Adrenal gland (tissue), 9 donors: ENCODE measurements at regions not wholly inside any gene's neighbourhood (a gene's known extent, or its start where the extent isn't known, plus 50 kb on each side); places are given as distances from the start of the nearest gene placed in this dataset.

Experiments used
- DNase-seq, 7 donors: peaks; one replicate each; pipeline ENCODE4 v3.0.0-alpha.2; 2019 to 2020
- H3K27ac ChIP-seq, 5 donors: fragments of 200-600 bp; sonication (generic) in 4 of 5; 1 replicate in 3 of 5; 2 replicates in 2 of 5; pipeline versions ENCODE4 v1.5.1 to v1.8.0; 2016 to 2020; ENCODE audit warnings: mild to moderate bottlenecking in 1 of 5
- H3K27me3 ChIP-seq: fragments of 200-600 bp; 2 replicates; pipeline ENCODE4 v1.8.0; 2021
- H3K36me3 ChIP-seq, 2 donors: fragments of 200-600 bp; replicated peaks in 1 of 2; 1 replicate in 1 of 2; 2 replicates in 1 of 2; pipeline versions ENCODE4 v1.5.1 to v1.8.0; 2018 to 2022
- H3K4me1 ChIP-seq, 2 donors: fragments of 200-600 bp; replicated peaks in 1 of 2; 1 replicate in 1 of 2; 2 replicates in 1 of 2; pipeline versions ENCODE4 v1.5.1 to v1.8.0; 2018 to 2021
- H3K4me3 ChIP-seq, 4 donors: fragments of 200-600 bp; sonication (generic) in 3 of 4; one replicate each; pipeline ENCODE4 v1.5.1; 2016 to 2018
- H3K9me3 ChIP-seq, 3 donors: fragments of 200-600 bp; sonication (generic) in 1 of 3; replicated peaks in 1 of 3; 1 replicate in 2 of 3; 2 replicates in 1 of 3; pipeline versions ENCODE4 v1.5.1 to v1.8.0; 2016 to 2021
- CTCF ChIP-seq, 6 experiments: fragments of 450-650 bp in 4 of 6; fragments of 200-600 bp in 2 of 6; sonication (generic) in 1 of 6; IDR thresholded peaks; 1 replicate in 5 of 6; 2 replicates in 1 of 6; pipeline versions ENCODE4 v1.5.1 to v1.8.0; 2016 to 2021; ENCODE audit warnings: antibody characterized with exemption in 6 of 6, mild to moderate bottlenecking in 2 of 6, moderate library complexity in 1 of 6
- POLR2A ChIP-seq, 2 donors: fragments of 450-650 bp; IDR thresholded peaks; one replicate each; pipeline ENCODE4 v1.6.1; 2017; ENCODE audit warnings: antibody characterized with exemption in 2 of 2, mild to moderate bottlenecking in 2 of 2, moderate library complexity in 1 of 2
- WGBS, 4 donors: extraction: QIAGEN DNeasy Blood & Tissue Kit in 2 of 4; methylation state at CpG; one replicate each; pipeline versions ENCODE4 v1.1.5 to v1.1.7; 2013 to 2017; 5-methylcytosine and 5-hydroxymethylcytosine counted together
- intact Hi-C, 2 donors: fragments of 100-400 bp; cut with DNase I; formaldehyde crosslinking; loops; one replicate each; pipeline versions ENCODE4 v1.14.1 to v1.15.0; 2022 to 2023
- donor health status: healthy with polysubstance abuse.
- donor health status: Bipolar disorder and iron deficiency.
- donor health status: DM: yes; HTN: yes; CAD: no.
- donor health status: DM: no; HTN: no; CAD: no.
- donor health status: DM: no; HTN: no; CAD: no.

GRCh38 chr21:22609802-22610201, 1611.6 kb downstream of the NCAM2 start:
- DNase-seq = no peak
- intact Hi-C loops = no loop called here
- H3K27ac ChIP-seq = no peak overlapping the region
- H3K4me3 ChIP-seq = no peak overlapping the region
- H3K27me3 ChIP-seq = no peaks in the 10 kb centered on the region
- 79 to 87% (median 83%) methylated on average over 3 of the region's 3 CpGs for WGBS, 4 donors
- no peak for TF ChIP-seq POLR2A (IDR thresholded peaks at IDR 0.05)
- TF ChIP-seq CTCF (IDR thresholded peaks at IDR 0.05) = no peak
- H3K4me1 ChIP-seq = no peaks in the 10 kb centered on the region
- no peaks in the 10 kb centered on the region for H3K9me3 ChIP-seq
- no peaks in the 10 kb centered on the region for H3K36me3 ChIP-seq

GRCh38 chr21:22627911-22628310, 1629.7 kb downstream of the NCAM2 start:
- H3K4me1 ChIP-seq = no peaks in the 10 kb centered on the region
- WGBS, 4 donors = 86 to 98% (median 90%) methylated on average over 1 of the region's 1 CpG

GRCh38 chr21:22630953-22631465, 1632.8 kb downstream of the NCAM2 start:
- H3K36me3 ChIP-seq = no peaks in the 10 kb centered on the region
- WGBS, 4 donors = 67 to 85% (median 76%) methylated on average over 3 of the region's 3 CpGs
- H3K4me1 ChIP-seq = no peaks in the 10 kb centered on the region
- H3K9me3 ChIP-seq = no peaks in the 10 kb centered on the region
- TF ChIP-seq CTCF (IDR thresholded peaks at IDR 0.05) (no peak), POLR2A (IDR thresholded peaks at IDR 0.05) (no peak)
- H3K4me3 ChIP-seq = no peak overlapping the region
- no peaks in the 10 kb centered on the region for H3K27me3 ChIP-seq
- no peak for DNase-seq
- no peak overlapping the region for H3K27ac ChIP-seq
- intact Hi-C loops = no loop called here

More at GRCh38 chr21:22627911-22628310, 1629.7 kb downstream of the NCAM2 start:
- TF ChIP-seq POLR2A (IDR thresholded peaks at IDR 0.05) (no peak), CTCF (IDR thresholded peaks at IDR 0.05) (no peak)
- H3K36me3 ChIP-seq = no peaks in the 10 kb centered on the region
- no peaks in the 10 kb centered on the region for H3K27me3 ChIP-seq
- H3K4me3 ChIP-seq = no peak overlapping the region
- DNase-seq = no peak
- no peak overlapping the region for H3K27ac ChIP-seq
- intact Hi-C loops = no loop called here
- no peaks in the 10 kb centered on the region for H3K9me3 ChIP-seq

- 35 to 54% (median 50%) methylated on average over 1 of the region's 1 CpG for WGBS, 4 donors
- H3K9me3 ChIP-seq = no peaks in the 10 kb centered on the region
- no peak overlapping the region for H3K4me3 ChIP-seq
- no peak overlapping the region for H3K27ac ChIP-seq
- intact Hi-C loops = no loop called here
- H3K27me3 ChIP-seq = no peaks in the 10 kb centered on the region
- no peak for DNase-seq
- TF ChIP-seq CTCF (IDR thresholded peaks at IDR 0.05) = no peak
- no peak for TF ChIP-seq POLR2A (IDR thresholded peaks at IDR 0.05)
- H3K4me1 ChIP-seq = no peaks in the 10 kb centered on the region
- no peaks in the 10 kb centered on the region for H3K36me3 ChIP-seq
Measured at GRCh38 chr21:22632176-22632575, 1634.0 kb downstream of the NCAM2 start.
